ENCODE measurements at regions not wholly inside any gene's neighbourhood (a gene's known extent, or its start where the extent isn't known, plus 50 kb on each side); places are given as distances from the start of the nearest gene placed in this dataset.

DNA sequence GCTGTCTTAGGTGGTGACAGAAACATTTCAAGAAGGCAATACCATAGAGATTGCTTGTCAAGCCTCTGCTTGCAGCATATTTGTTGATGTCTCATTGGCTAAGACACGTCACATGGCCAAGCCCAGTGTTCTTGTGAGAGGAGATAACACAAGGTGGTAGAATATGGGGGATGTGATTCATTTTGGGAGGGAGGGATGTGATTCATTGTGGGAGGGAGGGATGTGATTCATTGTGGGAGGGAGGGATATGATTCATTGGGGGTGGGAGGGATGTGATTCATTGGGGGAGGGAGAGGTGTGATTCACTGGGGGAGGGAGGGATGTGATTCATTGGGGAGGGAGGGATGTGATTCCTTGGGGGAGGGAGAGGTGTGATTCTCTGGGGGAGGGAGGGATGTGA, 470.5 kb upstream of the SALL1 start:
- intact Hi-C loops (cut with micrococcal nuclease), result no loop called here
- no peak for DNase-seq (ENCODE audit: low read depth, low spot score)
- Histone ChIP-seq H2AFZ (ENCODE audit: low read depth, low read length, poor library complexity, severe bottlenecking) (no peak overlapping the region), H3K27me3 (ENCODE audit: insufficient read depth, low read length) (no peaks in the 10 kb centered on the region), H3K9ac (ENCODE audit: low read length) (no peak overlapping the region), H3K9me3 (ENCODE audit: control insufficient read depth in 1 of 2, insufficient read depth in 1 of 2, low read depth in 1 of 2, low read length in 2 of 2) (peaks cover 0 to 22% of the 10 kb centered on the region in 2 experiments; a peak in 1 of 4 replicates), H3K36me3 (ENCODE audit: control insufficient read depth in 1 of 2, insufficient read depth in 2 of 2, low read length in 2 of 2) (no peaks in the 10 kb centered on the region), H4K20me1 (ENCODE audit: insufficient read depth) (no peaks in the 10 kb centered on the region), H3K27ac (ENCODE audit: low read depth, low read length) (no peak overlapping the region), H3K9me2 (ENCODE audit: insufficient read depth) (no peaks in the 10 kb centered on the region), H3K79me2 (ENCODE audit: insufficient read depth, low read length) (no peaks in the 10 kb centered on the region), H3K4me3 (replicated peaks in 1 of 2; ENCODE audit: low read depth in 1 of 2, low read length in 2 of 2) (no peak overlapping the region), H3K4me2 (ENCODE audit: low read length) (no peak overlapping the region), H3K4me1 (ENCODE audit: control insufficient read depth in 1 of 2, insufficient read depth in 2 of 2, low read length in 2 of 2) (no peaks in the 10 kb centered on the region)
- ChIA-PET RAD21 (ENCODE audit: low non-redundant PET in 1 of 2, low total read pairs in 2 of 2, uncharacterized antibody in 2 of 2, unreplicated experiment in 2 of 2) (no interaction called here), POLR2A (no interaction called here), CTCF (no interaction called here)
- no peak for ATAC-seq
- no TSS peak for BruUV-seq (replicated peaks)
- TF ChIP-seq CBX3 (IDR thresholded peaks at IDR 0.05; ENCODE audit: low read depth) (no peak), FOSL1 (IDR thresholded peaks at IDR 0.05; ENCODE audit: low read depth) (no peak), EZH2phosphoT487 (IDR thresholded peaks at IDR 0.05; ENCODE audit: borderline replicate concordance) (no peak), EGR1 (IDR thresholded peaks at IDR 0.05; ENCODE audit: low read depth) (no peak)

DNA sequence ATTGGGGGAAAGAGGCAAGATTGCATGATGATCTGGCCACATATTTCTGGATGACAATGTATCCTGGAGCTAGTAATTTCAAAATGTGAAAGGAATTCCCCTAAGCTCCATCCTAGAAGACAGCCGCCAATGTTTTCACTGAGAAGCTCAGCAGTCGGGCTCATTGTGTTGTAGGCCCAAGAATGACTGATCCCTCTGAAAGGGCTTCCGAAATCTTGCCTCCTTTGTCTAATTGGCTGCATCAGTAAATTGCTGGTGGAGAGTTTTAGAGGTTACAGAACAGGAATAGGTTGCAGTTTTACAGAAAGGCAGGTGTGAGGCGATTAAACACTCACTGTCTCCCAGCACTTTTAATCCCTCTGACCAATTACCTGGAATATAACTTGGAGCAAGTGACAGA, 464.1 kb upstream of the SALL1 start:
- Histone ChIP-seq H3K4me3 (replicated peaks in 1 of 2; ENCODE audit: low read depth in 1 of 2, low read length in 2 of 2) (no peak overlapping the region), H3K9ac (ENCODE audit: low read length) (no peak overlapping the region), H3K27ac (ENCODE audit: low read depth, low read length) (no peak overlapping the region), H3K9me2 (ENCODE audit: insufficient read depth) (no peaks in the 10 kb centered on the region), H3K36me3 (ENCODE audit: control insufficient read depth in 1 of 2, insufficient read depth in 2 of 2, low read length in 2 of 2) (no peaks in the 10 kb centered on the region), H3K9me3 (ENCODE audit: control insufficient read depth in 1 of 2, insufficient read depth in 1 of 2, low read depth in 1 of 2, low read length in 2 of 2) (peaks cover 0 to 9% of the 10 kb centered on the region in 2 experiments; a peak in 2 of 4 replicates), H3K27me3 (ENCODE audit: insufficient read depth, low read length) (no peaks in the 10 kb centered on the region), H3K4me2 (ENCODE audit: low read length) (no peak overlapping the region), H3K79me2 (ENCODE audit: insufficient read depth, low read length) (no peaks in the 10 kb centered on the region), H4K20me1 (ENCODE audit: insufficient read depth) (no peaks in the 10 kb centered on the region), H3K4me1 (ENCODE audit: control insufficient read depth in 1 of 2, insufficient read depth in 2 of 2, low read length in 2 of 2) (no peaks in the 10 kb centered on the region), H2AFZ (ENCODE audit: low read depth, low read length, poor library complexity, severe bottlenecking) (no peak overlapping the region)
- ATAC-seq (no peak), DNase-seq (ENCODE audit: low read depth, low spot score) (no peak)
- CTCF ChIA-PET, result no interaction called here
- RAD21 ChIA-PET (ENCODE audit: low non-redundant PET in 1 of 2, low total read pairs in 2 of 2, uncharacterized antibody in 2 of 2, unreplicated experiment in 2 of 2), result no interaction called here
- BruUV-seq (replicated peaks), result no TSS peak
- intact Hi-C loops (cut with micrococcal nuclease), result no loop called here
- POLR2A ChIA-PET, result no interaction called here
- TF ChIP-seq SIN3A (IDR thresholded peaks at IDR 0.05; ENCODE audit: low read depth), result no peak
- TF ChIP-seq SRF (IDR thresholded peaks at IDR 0.05; ENCODE audit: low read depth), result no peak
- TF ChIP-seq, protein P1, sequence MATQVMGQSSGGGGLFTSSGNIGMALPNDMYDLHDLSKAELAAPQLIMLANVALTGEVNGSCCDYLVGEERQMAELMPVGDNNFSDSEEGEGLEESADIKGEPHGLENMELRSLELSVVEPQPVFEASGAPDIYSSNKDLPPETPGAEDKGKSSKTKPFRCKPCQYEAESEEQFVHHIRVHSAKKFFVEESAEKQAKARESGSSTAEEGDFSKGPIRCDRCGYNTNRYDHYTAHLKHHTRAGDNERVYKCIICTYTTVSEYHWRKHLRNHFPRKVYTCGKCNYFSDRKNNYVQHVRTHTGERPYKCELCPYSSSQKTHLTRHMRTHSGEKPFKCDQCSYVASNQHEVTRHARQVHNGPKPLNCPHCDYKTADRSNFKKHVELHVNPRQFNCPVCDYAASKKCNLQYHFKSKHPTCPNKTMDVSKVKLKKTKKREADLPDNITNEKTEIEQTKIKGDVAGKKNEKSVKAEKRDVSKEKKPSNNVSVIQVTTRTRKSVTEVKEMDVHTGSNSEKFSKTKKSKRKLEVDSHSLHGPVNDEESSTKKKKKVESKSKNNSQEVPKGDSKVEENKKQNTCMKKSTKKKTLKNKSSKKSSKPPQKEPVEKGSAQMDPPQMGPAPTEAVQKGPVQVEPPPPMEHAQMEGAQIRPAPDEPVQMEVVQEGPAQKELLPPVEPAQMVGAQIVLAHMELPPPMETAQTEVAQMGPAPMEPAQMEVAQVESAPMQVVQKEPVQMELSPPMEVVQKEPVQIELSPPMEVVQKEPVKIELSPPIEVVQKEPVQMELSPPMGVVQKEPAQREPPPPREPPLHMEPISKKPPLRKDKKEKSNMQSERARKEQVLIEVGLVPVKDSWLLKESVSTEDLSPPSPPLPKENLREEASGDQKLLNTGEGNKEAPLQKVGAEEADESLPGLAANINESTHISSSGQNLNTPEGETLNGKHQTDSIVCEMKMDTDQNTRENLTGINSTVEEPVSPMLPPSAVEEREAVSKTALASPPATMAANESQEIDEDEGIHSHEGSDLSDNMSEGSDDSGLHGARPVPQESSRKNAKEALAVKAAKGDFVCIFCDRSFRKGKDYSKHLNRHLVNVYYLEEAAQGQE (IDR thresholded peaks at IDR 0.05; ENCODE audit: low read depth), result no peak
- TF ChIP-seq ZFX (IDR thresholded peaks at IDR 0.05), result no peak
- TF ChIP-seq YY1 (IDR thresholded peaks at IDR 0.05; ENCODE audit: extremely low read depth, insufficient replicate concordance, low read depth, low read length), result no peak
- TF ChIP-seq ELF1 (IDR thresholded peaks at IDR 0.05; ENCODE audit: borderline replicate concordance, low read depth), result no peak
- TF ChIP-seq, protein P2, sequence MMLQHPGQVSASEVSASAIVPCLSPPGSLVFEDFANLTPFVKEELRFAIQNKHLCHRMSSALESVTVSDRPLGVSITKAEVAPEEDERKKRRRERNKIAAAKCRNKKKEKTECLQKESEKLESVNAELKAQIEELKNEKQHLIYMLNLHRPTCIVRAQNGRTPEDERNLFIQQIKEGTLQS (IDR thresholded peaks at IDR 0.05), result no peak
- TF ChIP-seq RAD21 (IDR thresholded peaks at IDR 0.05; ENCODE audit: low read depth), result no peak
- no peak for TF ChIP-seq CEBPB (IDR thresholded peaks at IDR 0.05; ENCODE audit: low read depth)
- TF ChIP-seq TCF7L2 (IDR thresholded peaks at IDR 0.05; ENCODE audit: borderline replicate concordance, extremely low read depth, insufficient read depth, insufficient read length), result no peak
- TF ChIP-seq, protein P3, sequence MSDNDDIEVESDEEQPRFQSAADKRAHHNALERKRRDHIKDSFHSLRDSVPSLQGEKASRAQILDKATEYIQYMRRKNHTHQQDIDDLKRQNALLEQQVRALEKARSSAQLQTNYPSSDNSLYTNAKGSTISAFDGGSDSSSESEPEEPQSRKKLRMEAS (IDR thresholded peaks at IDR 0.05), result no peak
- no peak for TF ChIP-seq ZNF274 (IDR thresholded peaks at IDR 0.05; ENCODE audit: low read depth, low read length)
- TF ChIP-seq EZH2phosphoT487 (IDR thresholded peaks at IDR 0.05; ENCODE audit: borderline replicate concordance), result no peak
- TF ChIP-seq CBX3 (IDR thresholded peaks at IDR 0.05; ENCODE audit: low read depth), result no peak
- TF ChIP-seq POLR2A (IDR thresholded peaks at IDR 0.05; ENCODE audit: borderline replicate concordance, extremely low read depth, insufficient read depth, insufficient read length), result no peak
- no peak for TF ChIP-seq POLR2AphosphoS5 (IDR thresholded peaks at IDR 0.05; ENCODE audit: low read depth, low read length)
